Hematopoietic multipotent progenitor cell treated with erythropoietin and hydrocortisone succinate and interleukin-3 and kit ligand, for 6 days (in vitro differentiated cells): ENCODE measurements at regions not wholly inside any gene's neighbourhood (a gene's known extent, or its start where the extent isn't known, plus 50 kb on each side); places are given as distances from the start of the nearest gene placed in this dataset.
"Not testable (repeated sequence)": the region's sequence is repeated elsewhere in the genome, so short reads cannot be mapped to it uniquely, and the experiment has no call there.

Experiments
- DNase-seq: peaks from one replicate; pipeline ENCODE4 v3.0.0-alpha.2; 2015

DNA sequence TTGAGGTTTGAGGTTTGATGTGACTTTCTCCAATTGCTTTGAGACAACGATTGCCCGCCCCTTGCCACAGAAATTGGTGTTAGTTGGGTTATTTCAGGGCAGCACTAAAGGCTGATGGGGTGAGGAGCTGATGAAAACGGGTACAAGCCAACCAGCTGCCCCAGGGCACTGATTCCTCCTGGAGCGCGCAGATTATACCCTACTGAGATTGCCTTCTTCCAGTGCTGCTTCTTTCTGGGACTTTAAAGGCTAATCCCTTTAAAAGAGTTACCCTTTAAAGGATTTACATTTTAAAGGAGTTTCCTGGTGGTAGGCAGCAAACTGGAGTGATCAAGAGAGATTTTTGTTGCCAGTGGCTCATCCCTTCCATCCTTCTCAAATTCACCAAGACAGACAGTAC, 1903.3 kb downstream of the KHDRBS2 start:
- DNase-seq: not testable (repeated sequence)

DNA sequence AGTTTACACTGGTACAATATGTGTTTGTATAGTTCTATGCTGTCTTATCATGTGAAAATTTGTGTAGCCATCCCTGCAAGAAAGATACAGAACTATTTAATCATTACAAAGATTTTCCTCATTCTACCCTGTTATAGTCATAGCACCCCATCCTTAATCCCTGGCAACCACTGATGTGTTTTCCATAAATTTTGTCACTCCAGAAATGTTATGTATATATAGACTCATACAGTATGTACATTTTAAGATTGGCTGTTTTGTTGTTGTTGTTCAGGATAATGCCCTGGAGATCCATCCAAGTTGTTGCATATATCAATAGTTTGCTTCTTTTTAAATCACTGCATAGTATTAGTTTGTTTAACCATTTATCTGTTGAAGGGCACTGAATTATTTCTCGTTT, 1911.9 kb downstream of the KHDRBS2 start:
- DNase-seq: not testable (repeated sequence)

DNA sequence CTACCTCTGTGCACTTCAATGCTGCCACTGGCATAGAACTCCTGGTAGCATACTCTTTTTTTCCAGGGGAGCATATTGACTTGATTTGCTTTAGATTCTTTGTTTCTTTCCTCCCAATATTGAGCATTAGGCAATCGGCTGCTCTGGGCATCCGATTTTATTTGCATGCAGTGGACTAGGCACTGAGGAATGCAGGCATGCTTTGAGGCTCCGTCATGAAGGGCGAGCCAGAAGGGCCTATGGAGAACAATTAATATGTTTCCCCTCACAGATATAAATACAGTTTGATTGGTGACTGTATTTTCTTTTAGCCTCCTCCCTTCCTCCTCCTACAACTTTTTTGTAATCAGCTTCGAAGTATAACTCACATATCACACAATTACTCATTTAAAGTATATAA, 1918.2 kb downstream of the KHDRBS2 start:
- DNase-seq: not testable (repeated sequence)

DNA sequence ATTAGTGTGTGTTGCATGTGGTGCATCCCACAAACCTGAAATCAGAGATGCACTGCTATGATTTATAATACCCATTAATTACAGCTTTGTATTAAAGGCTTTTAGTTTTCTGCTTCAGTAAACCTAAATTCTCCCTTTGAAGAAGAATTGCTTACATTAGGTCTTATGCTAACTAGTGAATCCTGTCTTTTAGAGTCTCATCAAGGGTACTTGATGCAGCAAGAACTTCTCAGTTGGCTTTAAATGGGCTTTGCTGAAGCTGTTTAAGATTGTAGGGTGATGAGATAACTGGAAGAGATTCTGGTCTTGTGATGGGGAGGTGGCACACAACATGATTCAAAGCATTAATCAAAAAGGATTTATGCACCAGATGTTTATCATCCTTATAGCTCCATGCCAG, 1920.1 kb downstream of the KHDRBS2 start:
- not testable (repeated sequence) for DNase-seq

DNA sequence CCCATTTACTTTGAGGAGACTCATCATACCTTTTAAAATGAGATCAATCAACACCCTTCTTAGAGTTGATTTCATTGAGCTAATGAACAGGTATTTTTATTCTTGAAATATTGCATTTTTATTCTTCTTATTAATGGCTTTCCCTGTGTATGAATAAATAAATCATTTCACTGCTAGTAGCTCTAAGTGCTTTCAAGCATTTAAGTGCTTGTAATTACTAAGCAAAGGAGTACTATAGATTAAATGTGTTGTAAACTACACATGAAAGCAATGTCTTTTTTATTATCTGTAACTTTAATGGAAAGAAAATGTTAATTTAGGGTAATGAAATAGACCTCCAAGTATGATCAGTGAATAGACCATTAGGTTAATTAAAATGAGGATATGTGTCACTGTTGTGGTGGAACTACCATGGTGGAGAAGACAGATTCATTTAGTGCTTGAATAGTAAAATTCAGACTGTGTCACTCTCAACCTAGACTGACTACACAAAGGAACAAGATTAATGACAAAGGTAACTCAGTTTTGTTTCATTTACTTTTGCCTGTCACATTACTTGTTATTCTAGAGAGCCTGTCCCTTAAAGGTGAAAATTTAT, 1943.5 kb downstream of the KHDRBS2 start:
- not testable (repeated sequence) for DNase-seq

DNA sequence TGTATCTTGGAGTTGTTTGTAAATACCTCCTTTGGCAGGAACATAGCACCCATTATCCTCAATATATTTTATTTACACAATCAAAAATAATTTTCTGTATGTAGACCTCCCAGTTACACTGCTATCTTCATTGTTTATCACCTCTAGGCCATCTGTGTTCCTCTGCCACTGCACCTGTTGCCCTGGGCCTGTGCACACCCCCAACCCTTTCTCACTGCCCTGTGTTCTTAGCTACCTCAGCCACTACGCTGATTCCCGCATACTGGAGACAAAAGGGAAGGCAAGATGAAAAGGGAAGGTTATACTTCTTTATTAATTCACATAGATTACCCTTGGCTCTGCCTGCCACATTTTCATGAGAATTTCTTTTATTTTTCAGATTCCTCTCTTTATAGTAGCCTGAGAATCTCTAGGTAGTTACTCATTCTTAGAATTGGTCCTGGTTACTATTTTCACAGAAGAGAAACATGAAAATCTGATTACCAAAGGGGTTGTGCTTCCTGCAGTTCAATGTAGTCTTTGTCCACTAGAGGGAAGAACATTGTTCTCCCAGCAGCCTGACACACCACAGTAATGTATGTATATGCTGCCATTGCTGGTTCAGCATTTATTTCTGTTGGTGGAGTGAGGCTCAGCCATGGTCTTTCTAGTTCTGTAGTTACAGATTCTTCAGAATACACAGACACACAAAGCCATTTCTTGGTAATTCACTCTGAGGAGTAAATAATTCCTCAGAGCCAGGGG, 1947.5 kb downstream of the KHDRBS2 start:
- not testable (repeated sequence) for DNase-seq

DNA sequence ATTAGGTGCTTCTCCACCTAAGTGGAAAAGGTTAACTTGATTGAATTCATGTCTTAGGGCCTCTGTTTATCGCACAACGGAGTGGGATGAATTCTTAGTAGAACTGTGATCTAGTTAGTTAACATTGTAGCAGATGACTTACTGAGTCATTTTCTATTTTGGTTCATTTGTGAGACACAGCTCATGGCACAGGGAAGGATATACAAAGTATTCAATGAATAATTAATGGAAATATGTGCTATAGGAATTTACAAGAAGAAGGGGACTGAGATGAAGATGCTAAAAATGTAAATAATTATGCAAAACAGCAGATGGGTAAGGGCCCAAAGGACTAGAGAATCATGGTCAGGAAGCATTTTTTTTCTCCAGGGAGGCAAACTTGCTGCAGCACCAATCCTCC, 1950.9 kb downstream of the KHDRBS2 start:
- not testable (repeated sequence) for DNase-seq

DNA sequence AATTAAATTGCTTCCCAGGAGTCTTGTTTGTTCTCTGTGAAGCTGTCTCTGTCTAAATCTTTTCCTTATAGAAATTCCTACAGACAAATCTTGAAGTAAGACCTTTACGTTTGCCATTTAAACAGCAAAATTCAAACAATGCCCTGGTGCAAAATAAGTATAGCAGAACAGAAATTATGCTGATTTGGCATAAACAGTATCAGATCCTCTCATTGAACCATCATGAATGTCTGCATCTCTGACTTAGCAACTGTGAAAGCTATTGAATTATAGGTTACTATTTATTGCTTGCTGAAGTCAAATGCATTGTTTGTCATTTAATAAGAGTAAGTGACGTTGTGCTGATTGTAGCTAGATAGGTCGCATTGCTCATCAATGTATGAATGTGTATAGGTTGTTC, 1952.3 kb downstream of the KHDRBS2 start:
- DNase-seq: not testable (repeated sequence)

DNA sequence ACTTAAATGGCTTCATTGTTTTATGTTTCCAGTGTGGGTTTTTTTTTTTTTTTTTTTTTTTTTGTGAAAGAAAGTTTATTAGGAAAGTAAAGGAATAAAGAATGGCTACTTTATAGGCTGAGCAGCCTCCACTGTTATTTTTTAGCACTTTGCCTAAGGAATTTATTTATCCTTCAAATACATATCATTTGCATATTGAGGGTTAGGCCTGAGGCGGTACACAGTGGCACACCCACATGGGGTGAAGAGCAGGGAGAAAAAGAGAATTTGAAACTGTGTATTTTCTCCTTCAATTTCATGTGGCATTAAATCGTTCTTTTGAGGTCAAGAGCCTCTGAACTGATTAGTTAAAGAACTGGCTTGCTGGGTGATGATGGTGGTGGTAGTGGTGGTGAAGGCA, 1977.1 kb downstream of the KHDRBS2 start:
- DNase-seq: not testable (repeated sequence)
